H7 (cell line): ENCODE measurements at regions not wholly inside any gene's neighbourhood (a gene's known extent, or its start where the extent isn't known, plus 50 kb on each side); places are given as distances from the start of the nearest gene placed in this dataset.
"Not testable (repeated sequence)": the region's sequence is repeated elsewhere in the genome, so short reads cannot be mapped to it uniquely, and the experiment has no call there.

Experiments
- DNase-seq: peaks from one replicate; pipeline ENCODE4 v3.0.0; 2012
- H3K27me3 ChIP-seq: 2 replicates; pipeline ENCODE4 v1.6.0; 2011; ENCODE audit warnings: mild to moderate bottlenecking, low read length; ENCODE audit not compliant: control insufficient read depth, insufficient read depth
- H3K36me3 ChIP-seq: replicated peaks from 2 replicates; pipeline ENCODE4 v1.5.1; 2011; ENCODE audit warnings: low read length; ENCODE audit not compliant: control insufficient read depth, insufficient read depth
- H3K4me3 ChIP-seq: 2 replicates; pipeline ENCODE4 v1.5.1; 2011; ENCODE audit warnings: low read depth, mild to moderate bottlenecking, control low read depth, low read length, moderate library complexity; ENCODE audit not compliant: insufficient read depth

DNA sequence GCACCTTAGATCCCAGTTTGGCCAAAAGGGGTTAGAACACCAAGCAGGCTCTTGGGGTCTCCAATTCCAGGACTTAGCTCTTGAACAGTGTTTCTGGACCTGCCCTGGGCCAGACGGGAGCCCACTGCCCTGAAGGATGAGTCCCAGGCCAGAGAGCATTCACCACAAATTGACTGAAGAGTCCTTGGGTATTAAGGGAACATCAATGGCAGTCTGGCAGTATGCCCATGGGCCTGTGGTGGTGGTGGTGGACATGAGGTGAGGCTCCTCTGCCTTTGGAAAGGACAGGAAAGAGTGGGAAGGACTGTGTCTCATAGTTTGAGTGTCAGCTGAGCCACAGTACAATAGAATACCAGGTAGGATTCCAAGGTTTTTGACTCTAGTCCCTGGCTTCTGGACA is 960.0 kb downstream of the DIPK2A start:
- DNase-seq, result no peak
- no peaks in the 10 kb centered on the region for H3K27me3 ChIP-seq
- H3K4me3 ChIP-seq, result no peak overlapping the region
- no peaks in the 10 kb centered on the region for H3K36me3 ChIP-seq

DNA sequence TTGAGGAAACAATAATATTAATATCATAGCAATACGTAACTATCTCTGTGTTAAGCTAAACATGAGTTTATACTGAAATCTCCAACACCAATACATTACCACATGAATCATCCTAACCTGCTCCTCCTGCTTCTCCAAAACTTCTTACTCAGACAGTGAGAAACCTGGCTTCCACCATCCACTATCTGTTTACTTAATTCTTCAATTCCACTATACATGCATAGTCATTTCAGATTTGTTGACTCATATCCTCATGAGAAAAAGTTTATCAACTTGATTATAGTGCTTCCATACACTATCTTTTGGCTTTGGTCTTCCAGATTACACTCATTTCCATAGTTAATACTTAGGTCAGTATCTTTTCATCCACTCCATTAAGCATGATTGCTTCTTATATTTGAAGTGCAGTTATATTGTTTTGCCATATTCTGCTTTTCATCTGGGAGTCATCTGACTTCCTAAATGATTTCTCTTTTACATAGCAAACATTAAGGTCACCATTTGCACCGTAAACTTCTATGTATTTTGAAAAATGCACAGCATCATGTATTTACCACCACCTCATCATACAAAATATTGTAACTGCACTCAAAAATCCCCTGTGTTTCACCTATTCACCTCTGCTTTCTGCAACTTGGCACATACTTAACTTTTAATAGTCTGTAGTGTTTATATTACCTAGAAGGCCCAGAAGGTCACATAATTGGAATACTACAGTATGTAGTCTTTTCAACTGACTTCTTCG is 970.6 kb downstream of the DIPK2A start:
- H3K4me3 ChIP-seq, result no peak overlapping the region
- no peak for DNase-seq
- no peaks in the 10 kb centered on the region for H3K27me3 ChIP-seq
- H3K36me3 ChIP-seq, result no peaks in the 10 kb centered on the region

- DNase-seq, result no peak
These were observed 971.2 kb downstream of the DIPK2A start for GRCh38 chr3:144942838-144943197.

DNA sequence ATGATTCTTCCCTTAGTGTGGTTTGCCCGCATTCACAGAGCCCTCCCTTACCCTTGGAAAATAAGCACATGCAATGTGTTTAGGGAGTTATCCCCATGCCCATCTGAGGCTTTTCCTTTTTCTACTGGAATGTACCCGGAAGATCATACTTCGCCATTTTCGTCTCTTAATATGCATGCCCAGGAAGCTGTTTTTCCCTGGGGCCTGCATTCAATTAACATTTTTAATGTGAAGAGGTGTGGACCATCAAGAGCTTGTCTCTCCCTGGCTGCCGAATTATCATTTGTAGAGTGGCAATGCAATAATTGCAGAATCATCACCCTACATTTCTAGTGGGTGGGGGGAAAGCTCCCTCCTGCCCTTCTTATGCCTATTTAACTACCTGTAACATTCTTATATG is 976.3 kb downstream of the DIPK2A start:
- Histone ChIP-seq H3K27me3 (no peaks in the 10 kb centered on the region), H3K36me3 (no peaks in the 10 kb centered on the region), H3K4me3 (no peak overlapping the region)
- DNase-seq, result no peak

More at GRCh38 chr3:144942838-144943197, 971.2 kb downstream of the DIPK2A start:
- Histone ChIP-seq H3K4me3 (no peak overlapping the region), H3K36me3 (no peaks in the 10 kb centered on the region), H3K27me3 (no peaks in the 10 kb centered on the region)

GRCh38 chr3:144948711-144949110 is 977.1 kb downstream of the DIPK2A start:
- Histone ChIP-seq H3K27me3 (no peaks in the 10 kb centered on the region), H3K36me3 (no peaks in the 10 kb centered on the region), H3K4me3 (no peak overlapping the region)
- no peak for DNase-seq

DNA sequence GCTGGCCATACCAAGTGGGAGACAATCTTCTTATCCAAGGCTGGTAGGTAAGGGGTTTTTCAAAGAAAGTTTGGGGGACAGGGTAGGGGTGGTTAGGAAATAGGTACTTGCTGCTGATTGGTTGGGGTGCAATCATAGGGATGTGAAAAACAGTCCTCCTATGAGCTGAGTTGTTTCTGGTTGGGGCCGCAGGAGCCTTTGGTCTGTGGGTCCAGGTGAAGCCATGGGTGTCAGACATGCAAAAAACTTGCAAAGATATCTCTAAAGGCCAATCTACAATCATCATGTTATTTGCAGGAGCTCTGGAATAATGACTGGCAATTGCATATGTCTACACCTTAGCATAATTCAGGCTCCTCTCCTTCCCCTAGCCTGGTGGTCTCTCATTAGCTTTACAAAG is 982.3 kb downstream of the DIPK2A start:
- no peak for DNase-seq
- no peaks in the 10 kb centered on the region for H3K27me3 ChIP-seq
- no peak overlapping the region for H3K4me3 ChIP-seq
- H3K36me3 ChIP-seq, result no peaks in the 10 kb centered on the region

DNA sequence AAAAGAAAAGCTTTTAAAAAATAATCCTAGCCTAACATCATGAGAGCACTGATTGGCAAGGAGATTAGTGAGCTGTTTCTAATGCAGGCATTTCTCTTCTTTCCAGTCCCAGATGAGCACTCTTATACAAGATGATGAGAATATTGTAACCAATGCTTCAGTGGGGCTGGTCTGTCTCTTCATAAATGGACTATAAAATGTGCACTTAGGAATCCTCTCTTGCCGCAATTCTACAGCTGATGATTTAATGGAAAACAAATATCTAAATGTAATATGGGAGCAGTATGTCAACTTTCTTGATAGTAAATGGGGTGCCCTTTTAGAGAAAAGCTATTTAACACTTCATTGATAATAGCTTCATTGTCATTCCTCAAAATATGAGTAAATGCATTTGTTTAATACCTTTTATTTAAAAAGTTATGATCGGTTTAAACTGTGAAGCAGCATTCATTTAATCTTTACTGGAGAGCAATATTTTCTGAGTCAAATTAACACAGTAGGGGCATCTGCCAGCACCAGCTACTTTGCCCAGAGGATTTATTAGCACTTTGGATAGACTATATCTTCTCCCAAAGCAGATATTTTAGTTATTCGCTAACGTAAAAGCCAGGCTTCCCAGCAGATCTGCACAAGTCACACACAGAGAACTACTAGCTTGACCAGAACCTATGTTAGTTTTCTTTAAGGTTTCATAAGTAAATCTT is 985.9 kb downstream of the DIPK2A start:
- H3K27me3 ChIP-seq, result no peaks in the 10 kb centered on the region
- H3K36me3 ChIP-seq, result no peaks in the 10 kb centered on the region
- no peak overlapping the region for H3K4me3 ChIP-seq
- DNase-seq, result no peak

DNA sequence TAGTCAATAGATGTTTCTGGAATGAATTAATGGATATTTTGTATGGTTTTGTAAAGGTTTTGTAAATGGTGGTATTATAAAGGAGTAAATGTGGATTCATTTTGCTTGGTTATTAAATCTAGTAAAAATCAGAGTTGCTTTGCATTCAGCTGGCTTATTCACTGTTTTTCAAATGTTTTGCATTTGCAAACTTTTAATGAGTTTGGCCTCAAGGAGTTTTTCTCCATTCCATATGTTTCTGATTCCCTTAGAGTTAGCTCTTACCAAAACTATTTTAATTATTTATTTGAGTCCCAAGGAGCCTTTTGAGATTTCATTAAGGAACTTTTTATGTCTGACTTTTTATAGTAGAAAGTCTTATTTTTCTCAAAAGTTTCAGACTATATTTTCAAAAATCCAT is 992.2 kb downstream of the DIPK2A start:
- DNase-seq, result no peak
- Histone ChIP-seq H3K27me3 (no peaks in the 10 kb centered on the region), H3K4me3 (no peak overlapping the region), H3K36me3 (no peaks in the 10 kb centered on the region)

DNA sequence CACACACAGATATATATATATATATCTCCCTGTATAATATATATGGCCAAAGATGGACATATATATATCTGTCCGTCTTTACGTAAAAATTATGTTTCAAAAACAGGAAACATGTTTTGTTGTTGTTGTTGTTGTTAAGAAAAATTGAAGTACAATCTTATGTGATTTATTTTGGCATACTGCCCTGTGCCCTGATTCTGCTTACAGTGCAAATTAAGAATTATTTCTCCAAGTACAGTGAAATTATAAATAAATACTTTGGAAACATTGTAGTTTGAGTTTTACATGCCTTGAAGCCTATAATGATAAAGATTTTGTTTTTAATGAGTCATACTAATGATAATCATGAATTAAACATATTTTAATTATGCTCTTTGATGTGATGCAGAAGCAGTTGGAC is 994.9 kb downstream of the DIPK2A start:
- Histone ChIP-seq H3K4me3 (no peak overlapping the region), H3K36me3 (no peaks in the 10 kb centered on the region), H3K27me3 (no peaks in the 10 kb centered on the region)
- DNase-seq, result no peak

- H3K4me3 ChIP-seq, result no peak overlapping the region
- no peaks in the 10 kb centered on the region for H3K36me3 ChIP-seq
- H3K27me3 ChIP-seq, result no peaks in the 10 kb centered on the region
- DNase-seq, result no peak
These were observed 997.2 kb downstream of the DIPK2A start for GRCh38 chr3:144968750-144969350.

- not testable (repeated sequence) for DNase-seq, H3K4me3 ChIP-seq, H3K36me3 ChIP-seq, H3K27me3 ChIP-seq
These were observed 1012.9 kb downstream of the DIPK2A start for GRCh38 chr3:144984481-144984880.

DNA sequence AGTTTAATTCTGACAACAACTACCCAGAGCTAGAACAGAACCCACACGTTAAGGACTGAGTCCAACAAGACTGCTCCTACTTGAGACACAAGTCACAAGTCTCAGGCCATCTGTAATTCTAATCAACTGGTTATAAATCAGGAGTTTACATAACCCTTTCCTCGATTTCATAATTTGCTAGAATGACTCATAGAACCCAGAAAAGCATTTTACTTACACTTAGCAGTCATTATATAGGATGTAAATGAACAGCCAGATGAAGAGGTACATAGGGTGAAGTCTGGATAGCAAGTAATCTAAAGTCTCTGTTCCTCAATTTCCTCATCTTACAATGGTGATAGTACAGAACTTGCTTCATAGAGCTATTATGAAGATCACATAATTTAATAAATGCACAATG is 1018.2 kb downstream of the DIPK2A start:
- DNase-seq, result no peak
- Histone ChIP-seq H3K36me3 (no peaks in the 10 kb centered on the region), H3K4me3 (no peak overlapping the region), H3K27me3 (no peaks in the 10 kb centered on the region)

- no peaks in the 10 kb centered on the region for H3K36me3 ChIP-seq
- no peak overlapping the region for H3K4me3 ChIP-seq
- no peak for DNase-seq
- H3K27me3 ChIP-seq, result no peaks in the 10 kb centered on the region
These were observed 1024.2 kb downstream of the DIPK2A start for GRCh38 chr3:144995856-144996255.

DNA sequence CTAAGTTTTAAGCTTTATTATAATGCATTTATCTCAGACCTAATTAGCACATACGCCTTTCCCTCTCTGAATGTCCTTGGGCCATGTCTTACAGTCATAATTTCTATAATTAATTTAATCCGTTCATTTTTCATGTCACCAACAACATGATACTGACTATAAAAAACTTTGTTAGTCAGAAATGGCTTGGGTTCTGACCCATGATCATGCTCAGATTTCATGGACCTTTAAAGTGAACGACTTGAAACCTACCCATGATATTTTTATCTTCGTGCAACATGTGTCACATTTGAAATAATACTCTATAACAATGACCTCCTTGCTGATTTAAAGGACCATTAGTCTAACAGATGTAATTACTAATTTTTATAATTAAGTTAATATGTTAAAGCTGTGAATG is 1033.8 kb downstream of the DIPK2A start:
- no peak for DNase-seq
- Histone ChIP-seq H3K27me3 (no peaks in the 10 kb centered on the region), H3K36me3 (no peaks in the 10 kb centered on the region), H3K4me3 (no peak overlapping the region)

DNA sequence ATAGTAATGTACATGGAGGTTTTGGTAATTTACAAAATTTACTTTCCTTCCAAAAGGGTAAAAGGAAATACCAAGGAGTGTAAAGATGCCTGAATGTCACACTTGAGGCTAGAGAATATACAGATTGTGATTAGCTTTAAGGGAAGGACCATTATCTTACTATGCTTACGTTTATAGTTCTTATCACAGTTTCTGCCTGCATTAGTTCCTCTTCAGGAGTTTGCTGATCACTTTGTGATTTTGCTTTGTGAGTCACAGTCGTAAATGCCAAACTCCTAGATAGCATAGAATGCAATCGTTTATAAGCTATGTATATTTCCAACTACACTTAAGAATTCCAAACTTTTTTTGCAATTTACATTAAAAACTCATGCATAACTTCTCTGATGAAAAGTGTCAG is 1034.6 kb downstream of the DIPK2A start:
- Histone ChIP-seq H3K27me3 (no peaks in the 10 kb centered on the region), H3K36me3 (no peaks in the 10 kb centered on the region), H3K4me3 (no peak overlapping the region)
- DNase-seq, result no peak
